Ectodermal cell (in vitro differentiated cells): ENCODE measurements at regions not wholly inside any gene's neighbourhood (a gene's known extent, or its start where the extent isn't known, plus 50 kb on each side); places are given as distances from the start of the nearest gene placed in this dataset.
"Not testable (repeated sequence)": the region's sequence is repeated elsewhere in the genome, so short reads cannot be mapped to it uniquely, and the experiment has no call there.

Experiments used
- H3K27ac ChIP-seq: 2 replicates; pipeline ENCODE4 v1.7.0; 2013; ENCODE audit warnings: mild to moderate bottlenecking, low read depth, low read length; ENCODE audit not compliant: insufficient read depth, poor library complexity, severe bottlenecking
- H3K27me3 ChIP-seq: 2 replicates; pipeline ENCODE4 v1.7.0; 2013; ENCODE audit warnings: mild to moderate bottlenecking, low read length; ENCODE audit not compliant: insufficient read depth, control insufficient read depth, poor library complexity, severe bottlenecking
- H3K36me3 ChIP-seq: one replicate; pipeline ENCODE4 v1.7.0; 2013; ENCODE audit warnings: low read length; ENCODE audit not compliant: control insufficient read depth, insufficient read depth
- H3K4me1 ChIP-seq: one replicate; pipeline ENCODE4 v1.7.0; 2013; ENCODE audit warnings: low read length; ENCODE audit not compliant: control insufficient read depth, insufficient read depth
- H3K4me3 ChIP-seq: 2 replicates; pipeline ENCODE4 v1.7.0; 2013; ENCODE audit warnings: low read depth, low read length, control low read depth; ENCODE audit not compliant: insufficient read depth
- H3K9me3 ChIP-seq: 2 replicates; pipeline ENCODE4 v1.7.0; 2013; ENCODE audit warnings: mild to moderate bottlenecking, low read length, moderate library complexity; ENCODE audit not compliant: control insufficient read depth
- WGBS, 2 experiments: methylation state at CpG; one replicate each; pipeline ENCODE4 v1.1.7; 2013; ENCODE audit warnings: missing lambda C conversion rate in 2 of 2; 5-methylcytosine and 5-hydroxymethylcytosine counted together

DNA sequence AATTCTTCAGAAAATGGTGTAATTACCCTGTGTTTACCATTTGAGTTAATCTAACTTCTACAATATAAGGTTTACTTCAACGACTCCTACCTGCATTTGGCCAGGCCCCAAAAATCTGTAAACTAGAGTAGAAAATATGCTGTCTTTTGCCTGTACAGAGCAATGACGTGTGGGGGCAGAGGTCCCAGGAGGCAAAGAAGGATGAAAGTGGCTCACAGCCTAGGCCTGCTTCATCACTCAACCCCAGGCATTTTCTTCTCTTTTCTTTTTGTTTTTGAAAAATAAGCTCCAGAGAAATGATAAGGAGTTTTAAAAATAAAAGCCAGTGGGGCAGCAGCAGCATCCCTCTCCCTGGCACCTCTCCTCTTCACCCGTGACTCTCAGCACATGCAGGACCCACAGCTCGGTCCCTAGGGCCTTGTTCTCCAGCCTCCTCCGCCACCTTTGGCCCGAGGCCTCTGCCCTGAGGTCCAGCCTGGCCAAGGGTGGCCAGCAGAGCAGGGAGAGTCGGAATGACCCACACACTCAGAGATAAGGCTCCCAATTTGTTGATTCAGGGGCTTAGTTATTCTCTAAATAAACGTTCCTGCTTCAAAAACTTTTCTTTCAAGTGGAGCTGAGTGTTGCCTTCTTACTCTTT, 76.6 kb upstream of the ADRA1D start:
- WGBS, 2 experiments = 92 to 94% methylated on average over 8 of the region's 8 CpGs
- H3K27me3 ChIP-seq = no peaks in the 10 kb centered on the region

DNA sequence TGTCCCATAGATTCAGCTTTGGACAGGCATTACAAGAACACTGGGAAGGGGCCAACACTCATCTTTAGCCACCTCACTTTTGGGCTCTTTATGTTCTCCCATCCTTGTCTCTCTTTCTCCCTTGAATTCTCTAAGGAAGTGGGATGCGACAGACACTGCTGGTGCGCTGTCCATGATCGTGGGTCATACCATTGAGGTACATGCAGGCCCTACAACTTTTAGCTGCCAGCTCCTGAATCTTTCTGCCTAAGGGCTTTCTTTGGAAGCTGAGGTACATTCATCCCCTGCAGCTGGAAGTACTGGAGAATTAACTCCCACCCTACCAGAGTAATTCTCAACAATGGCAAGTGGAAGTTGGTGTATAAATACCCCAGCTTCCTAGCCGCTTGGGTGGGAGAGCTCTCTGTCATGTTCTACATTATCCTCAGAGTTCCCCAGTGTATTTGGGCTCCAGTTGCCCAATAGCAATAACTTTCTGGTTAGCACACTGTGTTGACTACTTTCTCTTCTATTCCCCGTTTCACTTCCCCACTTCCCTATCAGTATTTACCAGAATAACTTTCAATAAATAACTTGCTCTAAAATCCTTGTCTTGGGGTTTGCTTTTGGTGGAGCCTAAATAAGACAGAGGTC, 75.6 kb upstream of the ADRA1D start:
- Histone ChIP-seq H3K27me3 (no peaks in the 10 kb centered on the region), H3K4me3 (no peak overlapping the region), H3K9me3 (no peaks in the 10 kb centered on the region), H3K27ac (no peak overlapping the region), H3K4me1 (no peaks in the 10 kb centered on the region), H3K36me3 (no peaks in the 10 kb centered on the region)
- WGBS, 2 experiments = 93% methylated on average over 5 of the region's 5 CpGs

More for the DNA sequence above, 76.6 kb upstream of the ADRA1D start:
- Histone ChIP-seq H3K36me3 (no peaks in the 10 kb centered on the region), H3K27ac (no peak overlapping the region), H3K4me1 (no peaks in the 10 kb centered on the region), H3K4me3 (no peak overlapping the region), H3K9me3 (no peaks in the 10 kb centered on the region)

DNA sequence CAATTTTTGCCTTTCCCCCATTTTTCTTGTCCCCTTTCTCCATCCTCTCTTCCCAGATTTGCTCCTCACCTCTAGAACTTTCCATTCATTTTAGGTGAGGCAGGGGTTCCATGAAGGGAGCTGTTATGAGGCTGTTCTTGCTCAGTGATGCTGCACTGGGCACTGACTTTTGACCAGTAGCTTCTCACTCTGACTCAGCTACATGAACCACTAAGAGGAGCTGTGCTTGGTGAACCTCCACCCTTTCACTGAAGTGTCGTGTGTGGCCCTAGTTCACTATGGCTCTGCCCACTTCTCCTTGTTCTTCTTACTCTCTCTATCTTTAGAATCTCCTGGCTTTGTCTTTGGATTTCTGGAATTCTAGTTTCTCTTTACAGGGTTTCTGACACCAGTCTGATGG, 73.4 kb upstream of the ADRA1D start:
- Histone ChIP-seq H3K9me3 (no peaks in the 10 kb centered on the region), H3K4me3 (no peak overlapping the region), H3K36me3 (no peaks in the 10 kb centered on the region), H3K4me1 (no peaks in the 10 kb centered on the region), H3K27ac (no peak overlapping the region), H3K27me3 (no peaks in the 10 kb centered on the region)
- WGBS, 2 experiments = 89 to 97% methylated on average over 1 of the region's 1 CpG

DNA sequence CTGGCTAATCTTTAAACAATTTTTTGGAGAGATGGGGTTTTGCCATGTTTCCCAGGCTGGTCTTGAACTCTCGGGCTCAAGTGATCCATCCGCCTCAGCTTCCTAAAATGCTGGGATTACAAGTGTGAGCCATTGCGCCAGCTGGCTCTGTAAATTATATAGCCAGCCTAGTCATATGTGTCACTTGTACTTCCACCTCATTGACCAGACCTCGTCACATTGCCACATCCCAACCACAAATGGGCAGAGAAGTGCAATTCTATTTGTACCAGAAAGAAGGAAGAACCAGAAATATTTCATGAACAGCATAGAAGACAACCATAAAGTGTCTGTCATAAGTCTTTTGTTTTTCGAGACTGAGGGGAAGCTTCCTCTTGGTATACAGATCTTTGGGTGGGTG, 71.2 kb upstream of the ADRA1D start:
- 90 to 96% methylated on average over 5 of the region's 5 CpGs for WGBS, 2 experiments
- H3K4me1 ChIP-seq = no peaks in the 10 kb centered on the region
- H3K27me3 ChIP-seq = no peaks in the 10 kb centered on the region
- no peaks in the 10 kb centered on the region for H3K36me3 ChIP-seq
- H3K9me3 ChIP-seq = no peaks in the 10 kb centered on the region
- H3K4me3 ChIP-seq = no peak overlapping the region
- no peak overlapping the region for H3K27ac ChIP-seq

DNA sequence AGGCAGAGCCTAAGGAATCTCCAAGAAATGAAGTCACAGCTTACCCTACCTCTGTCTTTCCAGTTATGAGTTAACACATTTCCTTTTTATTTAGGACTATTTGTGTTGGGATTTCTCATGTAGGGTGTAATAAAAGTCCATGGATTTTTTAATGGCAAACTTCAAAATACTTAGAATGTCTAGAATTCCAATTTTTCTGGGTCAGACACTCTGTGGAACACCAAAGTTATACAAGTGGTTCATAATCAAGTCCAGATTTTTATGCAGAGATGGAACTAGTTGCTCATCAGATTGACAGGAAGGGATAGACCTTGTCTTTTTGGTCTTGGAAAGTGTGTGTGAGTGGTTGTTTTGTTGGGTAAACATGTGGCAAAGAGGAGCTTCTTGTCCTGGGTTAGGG, 69.8 kb upstream of the ADRA1D start:
- no peaks in the 10 kb centered on the region for H3K27me3 ChIP-seq
- H3K27ac ChIP-seq = no peak overlapping the region
- no peak overlapping the region for H3K4me3 ChIP-seq
- no peaks in the 10 kb centered on the region for H3K36me3 ChIP-seq
- no peaks in the 10 kb centered on the region for H3K4me1 ChIP-seq
- no peaks in the 10 kb centered on the region for H3K9me3 ChIP-seq

DNA sequence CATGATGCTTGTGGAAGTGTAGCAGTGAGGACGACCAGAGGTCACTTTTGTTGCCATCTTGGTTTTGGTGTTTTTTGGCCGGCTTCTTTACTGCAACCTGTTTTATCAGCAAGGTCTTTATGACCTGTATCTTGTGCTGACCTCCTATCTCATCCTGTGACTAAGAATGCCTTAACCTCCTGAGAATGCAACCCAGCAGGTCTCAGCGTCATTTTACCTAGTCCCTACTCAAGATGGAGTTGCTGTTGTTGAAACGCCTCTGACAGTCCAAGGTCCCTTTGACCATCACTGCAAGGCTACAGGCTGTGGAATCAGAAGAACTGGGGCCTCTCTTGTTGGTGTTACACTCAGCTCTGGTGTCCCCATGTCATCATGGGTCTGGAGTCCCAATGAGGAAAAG, 61.5 kb upstream of the ADRA1D start:
- H3K4me1 ChIP-seq, H3K36me3 ChIP-seq, H3K9me3 ChIP-seq, H3K4me3 ChIP-seq, H3K27ac ChIP-seq, H3K27me3 ChIP-seq: not testable (repeated sequence)
- 71 to 75% methylated on average over 4 of the region's 4 CpGs for WGBS, 2 experiments

DNA sequence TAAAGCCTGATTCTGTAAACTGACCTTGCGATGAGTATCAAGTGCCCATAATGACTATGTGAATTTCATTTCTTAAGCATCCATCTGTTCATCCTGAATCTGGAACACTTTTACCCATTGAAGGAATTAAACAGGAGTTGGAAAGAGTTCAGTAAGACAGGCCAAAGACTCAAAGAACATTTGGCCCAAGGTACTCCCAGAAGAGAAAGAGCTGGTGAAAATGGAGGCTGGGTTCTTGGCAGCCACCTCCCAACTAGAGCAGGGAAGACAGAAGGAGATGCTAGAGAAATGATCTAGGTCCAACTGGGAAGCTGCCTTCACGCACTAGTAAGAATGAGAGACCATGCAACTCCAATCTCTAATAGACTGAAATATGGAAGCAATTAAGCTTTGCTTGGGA, 57.1 kb upstream of the ADRA1D start:
- no peaks in the 10 kb centered on the region for H3K27me3 ChIP-seq
- no peaks in the 10 kb centered on the region for H3K9me3 ChIP-seq
- 93 to 97% methylated on average over 2 of the region's 2 CpGs for WGBS, 2 experiments
- H3K4me1 ChIP-seq = no peaks in the 10 kb centered on the region
- no peaks in the 10 kb centered on the region for H3K36me3 ChIP-seq
- no peak overlapping the region for H3K27ac ChIP-seq
- no peak overlapping the region for H3K4me3 ChIP-seq

DNA sequence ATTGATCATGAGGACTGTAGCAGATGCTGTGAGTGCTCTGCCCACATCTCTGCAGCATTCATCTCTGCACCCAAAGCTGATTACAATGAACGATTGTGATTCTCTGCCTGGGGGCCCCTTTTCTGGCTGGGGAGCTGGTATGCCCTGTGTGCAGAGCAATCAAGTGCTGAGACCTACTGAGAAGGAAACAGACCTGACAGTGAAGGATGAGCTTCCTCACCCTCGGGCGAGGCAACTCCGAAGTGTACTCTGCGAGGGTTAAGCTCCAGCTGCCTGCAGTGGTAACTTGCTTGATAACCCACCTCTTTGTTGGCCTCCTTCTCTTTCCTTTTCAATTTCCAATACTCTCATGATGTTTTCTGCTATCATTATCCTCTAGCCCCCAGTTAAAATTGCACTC, 56.0 kb upstream of the ADRA1D start:
- H3K27me3 ChIP-seq = no peaks in the 10 kb centered on the region
- no peak overlapping the region for H3K4me3 ChIP-seq
- no peaks in the 10 kb centered on the region for H3K9me3 ChIP-seq
- WGBS, 2 experiments = 87% methylated on average over 5 of the region's 5 CpGs
- H3K4me1 ChIP-seq = no peaks in the 10 kb centered on the region
- no peaks in the 10 kb centered on the region for H3K36me3 ChIP-seq
- H3K27ac ChIP-seq = no peak overlapping the region

DNA sequence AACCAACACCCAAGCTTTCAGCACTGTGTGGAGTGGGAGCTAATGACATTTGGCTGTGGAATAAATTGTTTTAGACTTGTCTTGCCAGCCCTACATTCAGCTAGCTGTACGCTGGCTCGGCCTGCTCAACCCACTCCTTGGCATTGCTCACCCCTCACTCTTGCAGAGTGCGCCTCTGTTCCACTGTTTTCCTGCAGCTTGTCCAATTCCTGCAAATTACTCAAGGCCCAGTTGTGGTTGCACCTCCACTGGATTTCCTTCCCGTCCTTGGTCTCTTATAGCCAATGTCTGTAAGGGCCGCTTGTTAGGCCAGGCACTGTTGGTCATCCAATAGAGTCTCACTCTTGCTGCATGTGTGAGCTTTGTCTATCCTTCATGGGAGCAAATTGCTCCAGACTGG, 55.5 kb upstream of the ADRA1D start:
- Histone ChIP-seq H3K36me3 (no peaks in the 10 kb centered on the region), H3K27me3 (no peaks in the 10 kb centered on the region), H3K4me1 (no peaks in the 10 kb centered on the region), H3K9me3 (no peaks in the 10 kb centered on the region), H3K4me3 (no peak overlapping the region), H3K27ac (no peak overlapping the region)
- WGBS, 2 experiments = 90 to 93% methylated on average over 5 of the region's 5 CpGs

DNA sequence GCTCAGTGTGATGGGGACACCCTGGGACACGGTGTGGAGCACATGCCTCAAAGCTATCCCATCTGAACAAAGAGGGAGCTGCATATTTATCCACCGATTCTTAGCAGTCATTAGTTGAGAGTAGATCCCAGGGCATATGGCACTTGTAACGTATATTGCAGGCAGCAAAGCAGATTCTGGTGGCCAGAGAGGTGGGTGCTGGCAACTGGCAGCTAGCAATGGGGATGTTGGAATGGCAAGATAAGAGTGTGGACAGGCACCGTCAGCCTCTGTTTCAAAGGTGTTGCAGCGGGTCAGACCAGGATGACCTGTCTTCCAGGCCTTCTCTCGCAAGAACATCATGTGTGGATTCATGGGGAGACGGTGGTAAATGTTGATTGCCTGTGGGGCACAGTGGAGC, 54.0 kb upstream of the ADRA1D start:
- H3K27ac ChIP-seq = no peak overlapping the region
- no peaks in the 10 kb centered on the region for H3K36me3 ChIP-seq
- 92 to 93% methylated on average over 7 of the region's 7 CpGs for WGBS, 2 experiments
- no peaks in the 10 kb centered on the region for H3K27me3 ChIP-seq
- no peak overlapping the region for H3K4me3 ChIP-seq
- no peaks in the 10 kb centered on the region for H3K9me3 ChIP-seq
- no peaks in the 10 kb centered on the region for H3K4me1 ChIP-seq

DNA sequence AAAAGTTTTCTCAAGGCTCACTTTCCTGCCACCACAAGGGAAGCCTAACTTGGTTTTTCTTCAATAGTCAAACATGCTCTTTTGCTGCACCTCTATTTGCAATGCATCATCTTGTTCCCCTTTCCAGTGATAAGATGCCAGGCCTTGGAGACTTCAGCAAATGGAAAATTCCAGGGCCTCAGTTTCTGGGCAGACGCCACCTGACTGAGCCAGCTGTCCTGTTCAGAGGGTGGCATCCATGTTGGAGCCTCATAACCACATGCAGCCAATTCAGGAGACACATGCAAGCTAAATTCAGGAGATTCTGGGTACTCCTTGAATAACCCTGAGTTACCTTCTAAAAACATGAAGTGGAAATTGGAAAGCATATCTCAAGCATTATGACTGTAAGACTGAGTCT, 51.8 kb upstream of the ADRA1D start:
- Histone ChIP-seq H3K4me3 (no peak overlapping the region), H3K27ac (no peak overlapping the region), H3K36me3 (no peaks in the 10 kb centered on the region), H3K9me3 (no peaks in the 10 kb centered on the region), H3K27me3 (no peaks in the 10 kb centered on the region), H3K4me1 (no peaks in the 10 kb centered on the region)
- 90 to 92% methylated on average over 1 of the region's 1 CpG for WGBS, 2 experiments
